Mammary epithelial cell (primary cell): ENCODE measurements at regions not wholly inside any gene's neighbourhood (a gene's known extent, or its start where the extent isn't known, plus 50 kb on each side); places are given as distances from the start of the nearest gene placed in this dataset.

Experiments used
- CTCF ChIP-seq, 2 donors: IDR thresholded peaks in 1 of 2; conservative IDR thresholded peaks in 1 of 2; 2 replicates each; pipeline ENCODE4 v1.5.1; 2011 to 2012; ENCODE audit warnings: inconsistent platforms in 2 of 2, low read length in 2 of 2, mild to moderate bottlenecking in 2 of 2, control low read depth in 1 of 2, low read depth in 1 of 2; ENCODE audit not compliant: insufficient read depth in 1 of 2; ENCODE audit errors: extremely low read depth in 1 of 2
- EZH2 ChIP-seq: IDR thresholded peaks from 2 replicates; pipeline ENCODE4 v1.6.1; 2012; ENCODE audit warnings: low read length, inconsistent platforms, borderline replicate concordance

GRCh38 chrX:42107495-42108488 lies 184.4 kb upstream of the CASK start:
- TF ChIP-seq CTCF (conservative IDR thresholded peaks at IDR 0.05 in 1 of 2, IDR thresholded peaks at IDR 0.05 in 1 of 2; ENCODE audit: extremely low read depth in 1 of 2, insufficient read depth in 1 of 2, low read depth in 1 of 2, low read length in 2 of 2) (no peak), EZH2 (no peak)
